SJCRH30 (cell line): ENCODE measurements at regions not wholly inside any gene's neighbourhood (a gene's known extent, or its start where the extent isn't known, plus 50 kb on each side); places are given as distances from the start of the nearest gene placed in this dataset.
A peak's percentile ranks its signal among the peaks of the same experiment; 100 is the strongest.
"Not testable (repeated sequence)": the region's sequence is repeated elsewhere in the genome, so short reads cannot be mapped to it uniquely, and the experiment has no call there.

Experiments used
- DNase-seq, 2 experiments: peaks; one replicate each; pipeline ENCODE4 v3.0.0-alpha.2; 2015 to 2020
- H3K27ac ChIP-seq: fragments of 250-450 bp; sonication (Bioruptor Pico); 2 replicates; pipeline ENCODE4 v1.5.1; 2020; ENCODE audit warnings: mild to moderate bottlenecking, moderate library complexity
- H3K27me3 ChIP-seq: fragments of 250-450 bp; sonication (Bioruptor Pico); 2 replicates; pipeline ENCODE4 v1.5.1; 2020; ENCODE audit warnings: mild to moderate bottlenecking, moderate library complexity
- H3K36me3 ChIP-seq: fragments of 250-450 bp; sonication (Bioruptor Pico); 2 replicates; pipeline ENCODE4 v1.5.1; 2020; ENCODE audit warnings: mild to moderate bottlenecking, moderate library complexity
- H3K4me1 ChIP-seq: fragments of 250-450 bp; sonication (Bioruptor Pico); 2 replicates; pipeline ENCODE4 v1.5.1; 2020; ENCODE audit warnings: mild to moderate bottlenecking, moderate library complexity
- H3K4me3 ChIP-seq: fragments of 250-450 bp; sonication (Bioruptor Pico); 2 replicates; pipeline ENCODE4 v1.5.1; 2020; ENCODE audit warnings: mild to moderate bottlenecking, moderate library complexity
- H3K9me3 ChIP-seq: fragments of 250-450 bp; sonication (Bioruptor Pico); replicated peaks from 2 replicates; pipeline ENCODE4 v1.5.1; 2020; ENCODE audit warnings: mild to moderate bottlenecking, moderate library complexity

DNA sequence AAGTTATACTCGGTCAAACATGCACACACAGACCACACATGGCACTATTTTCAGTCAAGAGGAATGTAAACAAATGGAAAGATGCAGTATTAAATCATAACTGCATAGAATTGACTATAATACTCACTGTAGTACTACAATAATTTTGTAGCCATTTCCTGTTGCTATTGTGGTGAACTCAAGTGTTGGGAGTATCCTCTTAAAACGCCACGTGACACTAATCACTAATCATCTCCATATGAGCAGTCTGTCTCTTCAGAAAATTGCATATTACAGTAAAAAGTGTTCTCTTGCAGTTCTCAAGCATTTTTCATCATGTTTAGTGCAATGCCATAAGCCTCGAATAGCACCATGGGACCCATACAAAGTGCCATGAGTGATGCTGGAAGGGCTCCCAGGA lies 258.7 kb upstream of the ID4 start:
- Histone ChIP-seq H3K9me3 (no peaks in the 10 kb centered on the region), H3K4me3 (no peak overlapping the region), H3K27ac (no peak overlapping the region), H3K27me3 (no peaks in the 10 kb centered on the region), H3K4me1 (no peaks in the 10 kb centered on the region), H3K36me3 (no peaks in the 10 kb centered on the region)
- no peak for DNase-seq

DNA sequence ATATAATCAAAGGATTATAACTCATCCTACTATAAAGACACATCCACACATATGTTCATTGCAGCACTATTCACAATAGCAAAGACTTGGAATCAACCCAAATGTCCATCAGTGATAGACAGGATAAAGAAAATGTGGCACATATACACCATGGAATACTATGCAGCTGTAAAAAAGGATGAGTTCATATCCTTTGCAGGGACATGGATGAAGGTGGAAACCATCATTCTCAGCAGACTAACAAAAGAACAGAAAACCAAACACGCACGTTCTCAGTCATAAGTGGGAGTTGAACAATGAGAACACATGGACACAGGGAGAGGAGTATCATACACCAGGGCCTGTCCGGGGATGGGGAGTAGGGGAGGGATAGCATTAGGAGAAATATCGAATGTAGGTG lies 253.0 kb upstream of the ID4 start:
- H3K27me3 ChIP-seq, H3K27ac ChIP-seq, H3K36me3 ChIP-seq: not testable (repeated sequence)

DNA sequence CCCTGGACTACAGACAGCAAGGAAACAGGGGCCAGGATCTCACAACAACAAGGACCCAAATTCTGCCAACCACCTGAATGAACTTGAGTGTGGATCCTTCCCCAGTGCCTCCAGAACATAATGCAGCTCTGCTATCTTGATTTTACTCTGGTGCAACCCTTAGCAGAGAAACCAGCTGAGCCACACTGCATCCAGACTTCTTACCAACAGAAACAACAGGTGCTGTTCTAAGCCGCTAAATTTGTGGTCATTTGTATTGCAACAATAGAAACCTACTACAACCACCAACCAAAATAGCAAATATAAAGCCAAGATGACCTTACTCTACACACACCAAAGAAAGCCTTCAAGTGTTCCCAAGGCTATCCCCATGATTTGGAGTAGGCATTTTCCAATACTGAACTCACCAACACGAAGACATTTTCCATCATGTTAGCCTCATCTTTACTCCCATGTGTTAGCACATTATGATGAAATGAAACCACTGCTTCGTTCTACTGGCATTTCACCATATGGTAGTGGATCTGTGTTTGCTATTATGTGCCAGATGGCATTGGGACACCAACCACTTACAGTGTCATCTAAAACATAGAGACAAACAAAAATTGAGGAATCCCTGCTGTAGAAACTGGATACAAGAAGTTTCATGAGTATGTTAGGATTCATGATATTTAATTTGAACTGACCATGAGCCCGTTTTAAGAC lies 249.8 kb upstream of the ID4 start:
- Histone ChIP-seq H3K27ac (no peak overlapping the region), H3K4me1 (no peaks in the 10 kb centered on the region), H3K4me3 (no peak overlapping the region), H3K9me3 (no peaks in the 10 kb centered on the region), H3K36me3 (no peaks in the 10 kb centered on the region), H3K27me3 (no peaks in the 10 kb centered on the region)
- DNase-seq, result peak; percentile 7 to 24

More for the DNA sequence above, 253.0 kb upstream of the ID4 start:
- not testable (repeated sequence) for DNase-seq, H3K4me3 ChIP-seq, H3K9me3 ChIP-seq, H3K4me1 ChIP-seq

DNA sequence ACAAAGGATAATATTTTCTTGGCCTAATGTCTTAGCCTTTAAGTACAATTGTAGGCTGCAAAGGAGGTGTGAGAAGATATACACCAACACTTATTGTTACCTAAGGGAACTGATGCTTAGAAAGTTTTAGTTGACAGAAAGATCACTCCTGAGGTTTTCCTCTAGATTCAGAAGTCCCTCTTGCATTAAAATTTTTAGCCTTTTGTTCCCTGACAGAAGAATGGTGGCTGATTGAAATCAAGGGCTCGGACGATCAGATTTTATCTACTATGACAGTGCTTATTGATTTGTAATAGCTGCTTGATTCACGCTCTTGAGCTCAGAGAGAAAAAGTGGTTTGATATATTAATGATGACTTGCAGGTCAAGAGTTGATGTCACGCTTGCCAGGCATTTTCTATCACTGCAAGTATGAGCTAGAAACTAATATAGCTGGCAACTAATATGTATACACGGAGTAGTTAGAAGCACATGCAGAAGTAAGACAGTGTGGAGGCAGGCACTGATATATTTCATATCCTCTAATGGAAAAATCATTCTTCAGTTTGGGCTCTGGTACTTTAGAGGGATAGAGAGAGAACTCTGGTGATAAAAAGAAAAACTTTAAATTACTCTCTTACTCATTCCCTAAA lies 246.6 kb upstream of the ID4 start:
- DNase-seq, result peak in 1 of 2 experiments; percentile 0
- Histone ChIP-seq H3K27me3 (no peaks in the 10 kb centered on the region), H3K9me3 (no peaks in the 10 kb centered on the region), H3K36me3 (no peaks in the 10 kb centered on the region), H3K4me3 (no peak overlapping the region), H3K4me1 (no peaks in the 10 kb centered on the region), H3K27ac (no peak overlapping the region)

DNA sequence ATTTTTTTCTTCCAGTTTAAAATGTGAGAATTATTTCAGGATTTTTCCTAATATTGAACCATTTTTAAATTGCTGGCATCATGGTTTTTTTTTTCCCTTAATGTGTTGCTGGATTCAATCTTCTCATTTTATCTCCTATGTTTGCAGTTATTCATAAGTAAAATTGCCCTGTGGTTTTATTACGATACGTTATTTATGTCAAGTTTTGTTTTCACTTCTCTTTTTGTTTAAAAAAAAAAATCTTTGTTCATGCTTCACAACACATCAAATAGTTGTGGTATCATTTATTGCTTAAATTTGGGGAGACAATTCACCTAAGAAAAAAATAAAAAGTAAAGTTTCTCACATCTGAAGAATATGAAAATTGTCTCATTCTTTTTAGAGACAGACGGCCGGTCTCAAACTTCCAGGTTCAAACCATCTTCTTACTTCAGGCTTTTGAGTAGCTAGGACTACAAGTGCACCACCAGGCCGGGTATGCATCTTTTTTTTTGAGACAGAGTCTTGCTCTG lies 239.3 kb upstream of the ID4 start:
- H3K9me3 ChIP-seq, result no peaks in the 10 kb centered on the region
- no peaks in the 10 kb centered on the region for H3K36me3 ChIP-seq
- no peak overlapping the region for H3K27ac ChIP-seq
- no peak for DNase-seq
- no peaks in the 10 kb centered on the region for H3K4me1 ChIP-seq
- H3K4me3 ChIP-seq, result no peak overlapping the region
- H3K27me3 ChIP-seq, result no peaks in the 10 kb centered on the region

DNA sequence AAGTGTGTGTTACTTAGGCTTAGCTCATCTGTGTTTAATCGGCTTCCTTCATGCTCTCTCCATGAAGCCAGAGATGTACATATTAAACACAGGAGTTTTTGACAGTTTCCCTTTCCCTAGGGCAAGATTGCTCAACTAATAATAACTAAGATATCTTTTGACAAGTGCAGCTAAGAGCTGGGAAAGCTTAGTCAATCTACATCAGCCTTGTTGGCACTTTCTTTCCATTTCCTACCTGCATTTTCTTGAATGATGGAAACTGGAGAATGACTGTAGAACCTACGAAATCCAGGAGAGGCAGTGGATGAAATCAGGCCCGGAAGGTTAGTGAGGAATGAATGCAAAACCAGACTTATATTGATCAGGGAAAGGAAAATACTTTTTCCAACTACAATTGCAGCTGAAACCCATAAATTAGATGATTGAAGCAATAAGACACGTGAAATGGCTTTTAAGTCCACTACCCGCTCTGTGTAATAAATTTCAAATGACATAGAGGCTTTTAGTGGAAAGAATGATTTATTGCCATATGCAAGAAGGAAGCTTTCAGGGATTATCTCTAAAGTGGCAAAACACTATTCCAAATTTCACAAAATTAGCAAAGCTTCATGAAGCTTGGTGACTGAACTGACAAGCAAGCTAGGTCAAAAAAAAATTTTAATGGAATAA lies 237.2 kb upstream of the ID4 start:
- H3K4me3 ChIP-seq, result no peak overlapping the region
- no peaks in the 10 kb centered on the region for H3K27me3 ChIP-seq
- H3K36me3 ChIP-seq, result no peaks in the 10 kb centered on the region
- H3K27ac ChIP-seq, result no peak overlapping the region
- no peak for DNase-seq
- H3K4me1 ChIP-seq, result no peaks in the 10 kb centered on the region
- no peaks in the 10 kb centered on the region for H3K9me3 ChIP-seq

DNA sequence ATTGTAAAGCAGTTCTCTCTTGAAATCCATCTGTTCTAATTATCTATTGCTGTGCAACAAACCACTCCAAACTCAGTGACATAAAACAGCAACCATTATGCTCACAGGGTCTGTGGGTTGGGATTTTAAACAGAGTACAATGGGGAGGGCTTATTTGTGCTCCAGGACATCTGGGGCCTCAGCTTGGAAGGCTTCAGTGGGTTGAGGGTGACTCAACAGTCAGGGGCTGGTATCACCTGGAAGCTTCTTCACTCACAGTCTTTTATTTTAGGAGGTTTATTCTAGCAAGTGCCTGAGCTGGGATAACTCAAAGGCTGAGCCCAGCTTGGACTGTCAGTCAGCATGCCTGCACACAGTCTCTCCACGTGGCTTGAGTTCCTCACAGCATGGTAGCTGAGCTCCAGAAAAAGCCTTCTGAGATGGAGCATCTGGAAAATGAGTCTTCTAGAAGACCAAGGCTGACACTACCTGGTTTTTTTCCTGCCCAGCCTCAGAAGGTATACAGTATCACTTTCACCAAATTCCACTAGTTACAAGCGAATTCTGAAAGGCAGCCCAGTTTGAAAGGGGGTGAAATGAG lies 234.6 kb upstream of the ID4 start:
- no peak for DNase-seq
- H3K27ac ChIP-seq, result no peak overlapping the region
- no peaks in the 10 kb centered on the region for H3K9me3 ChIP-seq
- no peaks in the 10 kb centered on the region for H3K4me1 ChIP-seq
- H3K36me3 ChIP-seq, result no peaks in the 10 kb centered on the region
- no peaks in the 10 kb centered on the region for H3K27me3 ChIP-seq
- no peak overlapping the region for H3K4me3 ChIP-seq

DNA sequence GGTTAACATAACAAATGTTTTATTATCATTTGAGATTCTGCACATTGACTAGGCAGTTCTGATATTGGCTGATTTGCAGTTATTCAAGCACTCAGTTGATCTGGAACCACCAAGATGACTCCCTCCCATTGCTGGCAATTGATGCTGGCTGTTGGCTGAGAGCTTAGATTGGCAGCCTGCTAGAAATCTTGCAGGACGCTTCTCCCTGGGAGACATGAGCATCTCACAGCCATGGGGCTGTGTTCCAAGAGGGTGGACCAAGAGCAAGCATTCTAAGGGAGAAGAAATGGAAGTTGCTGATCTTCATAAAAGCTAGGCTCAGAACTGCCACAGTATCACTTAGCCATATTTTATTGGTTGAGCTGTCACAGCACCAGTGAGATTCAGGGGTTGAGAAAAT lies 233.4 kb upstream of the ID4 start:
- no peaks in the 10 kb centered on the region for H3K4me1 ChIP-seq
- no peak overlapping the region for H3K27ac ChIP-seq
- no peaks in the 10 kb centered on the region for H3K36me3 ChIP-seq
- no peaks in the 10 kb centered on the region for H3K27me3 ChIP-seq
- DNase-seq, result no peak
- no peaks in the 10 kb centered on the region for H3K9me3 ChIP-seq
- no peak overlapping the region for H3K4me3 ChIP-seq

DNA sequence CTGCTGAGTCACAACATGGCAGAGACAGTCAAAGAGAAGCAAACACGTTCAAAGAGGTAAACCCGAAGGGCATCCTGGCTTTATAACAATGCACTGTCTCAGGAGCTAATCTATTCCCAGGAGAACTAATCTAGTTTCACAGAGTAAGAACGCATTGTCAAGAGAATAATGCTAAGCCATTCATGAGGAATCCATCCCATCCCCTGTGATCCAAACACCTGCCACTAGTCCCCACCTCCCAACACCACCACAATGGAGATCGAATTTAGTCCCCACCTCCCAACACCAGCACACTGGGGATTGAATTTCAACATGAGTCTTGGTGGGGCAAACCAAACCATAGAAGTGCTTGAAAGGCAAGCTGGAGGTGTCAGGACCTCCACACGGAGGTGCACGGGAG lies 231.5 kb upstream of the ID4 start:
- Histone ChIP-seq H3K36me3 (no peaks in the 10 kb centered on the region), H3K27ac (no peak overlapping the region), H3K4me1 (no peaks in the 10 kb centered on the region), H3K27me3 (no peaks in the 10 kb centered on the region), H3K9me3 (no peaks in the 10 kb centered on the region), H3K4me3 (no peak overlapping the region)
- DNase-seq, result no peak

DNA sequence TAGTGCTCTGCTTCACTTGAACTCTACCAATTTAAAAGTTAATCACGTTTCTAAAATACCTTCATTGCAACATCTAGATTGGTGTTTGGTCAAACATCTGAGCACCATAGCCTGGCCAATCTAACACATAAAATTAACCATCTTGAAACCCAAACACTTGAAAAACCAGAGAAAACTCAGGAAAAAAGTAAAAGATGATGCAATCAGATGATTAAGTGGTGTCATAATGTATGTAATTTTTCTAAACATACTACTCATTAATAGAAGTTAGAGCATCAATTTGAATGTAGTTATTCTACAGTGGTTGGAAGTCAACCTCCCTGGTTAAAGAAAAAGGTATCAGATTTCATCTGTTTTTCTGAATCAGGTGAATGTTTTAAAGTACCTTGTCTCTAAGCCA lies 228.6 kb upstream of the ID4 start:
- H3K4me1 ChIP-seq, result no peaks in the 10 kb centered on the region
- no peaks in the 10 kb centered on the region for H3K36me3 ChIP-seq
- H3K27me3 ChIP-seq, result no peaks in the 10 kb centered on the region
- H3K27ac ChIP-seq, result no peak overlapping the region
- DNase-seq, result no peak
- no peaks in the 10 kb centered on the region for H3K9me3 ChIP-seq
- H3K4me3 ChIP-seq, result no peak overlapping the region

DNA sequence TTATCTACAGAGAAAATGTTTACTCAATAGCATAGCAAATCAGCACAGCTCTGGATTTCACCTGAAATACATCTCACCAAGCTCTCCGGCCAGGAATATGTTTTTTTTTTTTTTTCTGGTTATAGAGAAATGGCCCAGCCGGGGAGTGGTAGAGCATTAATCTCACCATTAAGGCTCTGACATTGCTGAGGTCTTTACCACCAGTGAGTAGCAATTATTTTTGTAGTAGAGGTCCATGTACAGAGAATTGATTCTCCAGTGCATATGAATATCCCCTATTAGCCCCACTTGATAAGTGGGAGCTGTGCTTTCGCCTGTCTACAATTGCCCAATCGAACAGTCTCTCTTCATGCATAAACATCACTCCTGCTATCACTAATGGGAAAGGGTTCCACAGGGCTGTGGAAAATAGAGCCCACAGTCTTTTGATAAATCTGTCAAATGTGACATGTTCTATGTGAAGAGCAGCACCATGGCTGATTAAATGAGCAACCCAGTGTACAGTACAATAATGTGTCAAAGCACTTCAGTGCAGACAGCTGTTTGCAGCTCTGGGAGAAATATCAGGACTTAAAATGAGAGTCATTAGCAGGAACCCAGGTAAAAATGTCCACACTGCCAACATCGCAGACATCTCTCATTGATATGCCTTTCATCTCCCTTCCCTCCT lies 227.1 kb upstream of the ID4 start:
- Histone ChIP-seq H3K9me3 (no peaks in the 10 kb centered on the region), H3K36me3 (no peaks in the 10 kb centered on the region), H3K4me1 (no peaks in the 10 kb centered on the region), H3K4me3 (no peak overlapping the region), H3K27me3 (no peaks in the 10 kb centered on the region), H3K27ac (no peak overlapping the region)
- no peak for DNase-seq

DNA sequence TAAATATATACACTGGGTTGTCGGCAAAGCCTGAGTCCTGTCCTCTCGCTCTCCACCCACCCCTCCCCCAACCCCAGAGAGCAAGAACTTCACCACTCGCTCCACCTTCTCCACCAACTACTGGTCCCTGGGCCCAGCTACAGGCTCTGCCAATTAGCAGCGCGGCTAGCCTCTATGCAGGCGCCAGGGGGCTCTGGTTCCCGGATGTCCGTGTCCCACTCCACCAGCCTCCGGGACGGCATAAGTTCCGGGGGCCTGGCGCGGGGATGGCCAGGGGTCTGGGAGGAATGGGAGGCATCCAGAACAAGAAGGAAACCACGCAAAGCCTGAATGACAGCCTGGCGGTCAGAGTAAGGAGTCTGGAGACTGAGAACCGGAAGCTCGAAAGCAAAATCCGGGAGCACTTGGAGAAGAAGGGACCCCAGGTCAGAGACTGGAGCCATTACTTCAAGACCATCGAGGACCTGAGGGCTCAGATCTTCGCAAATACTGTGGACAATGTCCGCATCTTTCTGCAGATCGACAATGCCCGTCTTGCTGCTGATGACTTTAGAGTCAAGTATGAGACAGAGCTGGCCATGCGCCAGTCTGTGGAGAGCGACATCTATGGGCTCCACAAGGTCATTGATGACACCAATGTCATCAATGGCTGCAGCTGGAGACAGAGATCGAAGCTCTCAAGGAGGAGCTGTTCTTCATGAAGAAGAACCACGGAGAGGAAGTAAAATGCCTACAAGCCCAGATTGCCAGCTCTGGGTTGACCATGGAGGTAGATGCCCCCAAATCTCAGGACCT lies 224.3 kb upstream of the ID4 start:
- not testable (repeated sequence) for H3K4me1 ChIP-seq, H3K4me3 ChIP-seq, H3K27ac ChIP-seq, DNase-seq, H3K9me3 ChIP-seq, H3K27me3 ChIP-seq, H3K36me3 ChIP-seq

DNA sequence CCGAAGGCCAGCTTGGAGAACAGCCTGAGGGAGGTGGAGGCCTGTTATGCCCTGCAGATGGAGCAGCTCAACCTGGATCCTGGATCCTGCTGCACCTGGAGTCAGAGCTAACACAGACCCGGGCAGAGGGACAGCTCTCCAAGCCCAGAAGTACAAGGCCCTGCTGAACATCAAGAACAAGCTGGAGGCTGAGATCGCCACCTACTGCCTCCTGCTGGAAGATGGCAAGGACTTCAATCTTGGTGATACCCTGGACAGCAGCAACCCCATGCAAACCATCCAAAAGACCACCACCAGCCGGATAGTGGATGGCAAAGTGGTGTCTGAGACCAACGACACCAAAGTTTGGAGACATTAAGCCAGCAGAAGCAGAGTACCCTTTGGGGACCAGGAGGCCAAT lies 223.5 kb upstream of the ID4 start:
- H3K4me3 ChIP-seq, result no peak overlapping the region
- no peak overlapping the region for H3K27ac ChIP-seq

DNA sequence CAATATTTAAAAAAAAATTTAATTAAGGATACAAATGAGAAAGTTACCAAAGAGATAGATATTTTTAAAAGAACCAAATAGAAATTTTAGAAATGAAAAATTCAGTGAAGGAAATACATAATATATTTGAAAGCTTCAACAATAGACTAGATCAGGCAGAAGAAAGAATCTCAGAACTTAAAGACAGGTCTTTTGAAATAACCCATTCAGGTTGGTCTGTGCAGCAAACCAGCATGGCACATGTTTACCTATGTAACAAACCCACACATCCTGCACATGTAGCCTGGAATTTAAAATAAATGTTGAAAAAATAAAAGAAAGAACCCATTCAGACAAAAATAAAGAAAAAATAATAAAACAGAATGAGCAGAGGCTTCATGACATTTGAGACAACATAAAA lies 221.1 kb upstream of the ID4 start:
- no peak overlapping the region for H3K4me3 ChIP-seq
- no peaks in the 10 kb centered on the region for H3K27me3 ChIP-seq
- no peaks in the 10 kb centered on the region for H3K4me1 ChIP-seq
- DNase-seq, result no peak
- H3K9me3 ChIP-seq, result no peaks in the 10 kb centered on the region
- H3K36me3 ChIP-seq, result no peaks in the 10 kb centered on the region
- H3K27ac ChIP-seq, result no peak overlapping the region

More for the DNA sequence above, 223.5 kb upstream of the ID4 start:
- peak in 1 of 2 experiments; percentile 0 for DNase-seq
- Histone ChIP-seq H3K9me3 (no peaks in the 10 kb centered on the region), H3K27me3 (no peaks in the 10 kb centered on the region), H3K4me1 (no peaks in the 10 kb centered on the region), H3K36me3 (no peaks in the 10 kb centered on the region)
